SU-DHL-6 (cell line): ENCODE measurements at regions not wholly inside any gene's neighbourhood (a gene's known extent, or its start where the extent isn't known, plus 50 kb on each side); places are given as distances from the start of the nearest gene placed in this dataset.

Experiments
- CTCF ChIP-seq: fragments of 200-600 bp; sonication (generic); IDR thresholded peaks from one replicate; pipeline ENCODE4 v1.5.1; 2017; ENCODE audit warnings: antibody characterized with exemption, mild to moderate bottlenecking, low read length, moderate library complexity; ENCODE audit not compliant: insufficient read depth, poor library complexity, severe bottlenecking
- EZH2phosphoT487 ChIP-seq: fragments of 200-600 bp; sonication (generic), shearing (Covaris generic); conservative IDR thresholded peaks from 2 replicates; pipeline ENCODE4 v1.6.1; 2018; ENCODE audit warnings: mild to moderate bottlenecking, antibody characterized with exemption, low read length, moderate library complexity, mixed read lengths

DNA sequence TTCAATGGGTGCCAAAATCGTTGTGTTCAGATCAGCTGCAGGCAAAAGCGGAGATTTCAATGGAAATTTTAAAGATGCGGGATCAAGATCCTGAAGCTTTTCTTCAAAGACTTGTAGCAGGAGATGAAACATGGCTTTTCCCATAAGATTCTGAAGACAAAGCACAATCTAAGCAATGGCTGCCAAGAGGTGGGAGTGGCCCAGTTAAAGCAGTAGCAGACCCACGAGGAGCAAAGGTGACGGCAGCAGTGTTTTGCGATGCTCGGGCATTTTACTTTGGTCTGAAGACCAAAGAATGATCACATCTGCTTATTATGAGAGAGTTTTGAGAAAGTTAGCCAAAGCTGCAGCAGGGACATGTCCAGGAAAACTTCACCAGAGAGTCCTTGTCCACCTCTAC is 222.9 kb downstream of the DSC3 start:
- TF ChIP-seq EZH2phosphoT487 (no peak), CTCF (no peak)
